ENCODE measurements at regions not wholly inside any gene's neighbourhood (a gene's known extent, or its start where the extent isn't known, plus 50 kb on each side); places are given as distances from the start of the nearest gene placed in this dataset.

DNA sequence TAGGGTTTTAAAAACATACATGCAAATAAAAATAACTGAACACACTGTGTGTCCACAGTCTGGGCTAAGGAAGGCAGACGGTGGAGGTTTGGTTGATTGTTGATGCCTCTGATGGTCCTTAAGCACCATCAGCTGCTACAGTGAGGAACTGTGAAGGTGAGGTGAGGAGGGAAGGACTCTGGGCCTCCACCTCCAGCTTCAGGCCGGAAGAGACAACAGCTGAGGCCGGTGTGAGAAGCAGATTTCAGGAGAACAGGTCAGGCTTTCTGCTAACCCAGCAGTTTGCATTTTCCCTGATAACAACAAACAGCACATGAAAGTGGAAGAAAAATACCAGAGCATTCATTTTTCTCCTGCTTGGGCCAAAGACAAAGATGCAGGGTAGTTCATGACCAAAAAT, 189.9 kb upstream of the AJAP1 start:
- TF ChIP-seq, protein P1, sequence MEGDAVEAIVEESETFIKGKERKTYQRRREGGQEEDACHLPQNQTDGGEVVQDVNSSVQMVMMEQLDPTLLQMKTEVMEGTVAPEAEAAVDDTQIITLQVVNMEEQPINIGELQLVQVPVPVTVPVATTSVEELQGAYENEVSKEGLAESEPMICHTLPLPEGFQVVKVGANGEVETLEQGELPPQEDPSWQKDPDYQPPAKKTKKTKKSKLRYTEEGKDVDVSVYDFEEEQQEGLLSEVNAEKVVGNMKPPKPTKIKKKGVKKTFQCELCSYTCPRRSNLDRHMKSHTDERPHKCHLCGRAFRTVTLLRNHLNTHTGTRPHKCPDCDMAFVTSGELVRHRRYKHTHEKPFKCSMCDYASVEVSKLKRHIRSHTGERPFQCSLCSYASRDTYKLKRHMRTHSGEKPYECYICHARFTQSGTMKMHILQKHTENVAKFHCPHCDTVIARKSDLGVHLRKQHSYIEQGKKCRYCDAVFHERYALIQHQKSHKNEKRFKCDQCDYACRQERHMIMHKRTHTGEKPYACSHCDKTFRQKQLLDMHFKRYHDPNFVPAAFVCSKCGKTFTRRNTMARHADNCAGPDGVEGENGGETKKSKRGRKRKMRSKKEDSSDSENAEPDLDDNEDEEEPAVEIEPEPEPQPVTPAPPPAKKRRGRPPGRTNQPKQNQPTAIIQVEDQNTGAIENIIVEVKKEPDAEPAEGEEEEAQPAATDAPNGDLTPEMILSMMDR (IDR thresholded peaks at IDR 0.05; ENCODE audit: insufficient read depth, low read length, poor library complexity, severe bottlenecking) = no peak
- no peak for TF ChIP-seq EZH2phosphoT487 (conservative IDR thresholded peaks at IDR 0.05; ENCODE audit: low read length)
